K562 (cell line): ENCODE measurements at regions not wholly inside any gene's neighbourhood (a gene's known extent, or its start where the extent isn't known, plus 50 kb on each side); places are given as distances from the start of the nearest gene placed in this dataset.

Source experiments
- ARID2 ChIP-seq: fragments of 450-650 bp; IDR thresholded peaks from 2 replicates; pipeline ENCODE4 v1.6.1; 2017; ENCODE audit warnings: antibody characterized with exemption, mild to moderate bottlenecking
- ARID3A ChIP-seq: IDR thresholded peaks from 2 replicates; pipeline ENCODE4 v1.6.1; 2012; ENCODE audit warnings: low read depth, low read length, improper control_type of control experiment, borderline replicate concordance
- CBFB ChIP-seq: sonication (generic); formaldehyde crosslinking; IDR thresholded peaks from 2 replicates; pipeline ENCODE4 v1.4.0; 2020; ENCODE audit warnings: mild to moderate bottlenecking, missing genetic modification reagents
- DEAF1 ChIP-seq: fragments of 450-650 bp; formaldehyde crosslinking; IDR thresholded peaks from 2 replicates; pipeline ENCODE4 v1.4.0; 2020; ENCODE audit warnings: mild to moderate bottlenecking, moderate library complexity
- ETV6 ChIP-seq, 3 experiments: fragments of 150-350 bp in 1 of 3; sonication (generic) in 1 of 3; formaldehyde crosslinking in 1 of 3; IDR thresholded peaks; 2 replicates each; pipeline versions ENCODE4 v1.6.1 to v1.8.0; 2014 to 2022; ENCODE audit warnings: borderline replicate concordance in 2 of 3, low read depth in 2 of 3, antibody characterized with exemption in 1 of 3, low read length in 1 of 3, mild to moderate bottlenecking in 1 of 3, missing genetic modification reagents in 1 of 3
- FOSL1 ChIP-seq: fragments of 200-800 bp; sonication (Bioruptor generic); conservative IDR thresholded peaks from 2 replicates; pipeline ENCODE4 v1.6.1; 2016; ENCODE audit warnings: missing genetic modification characterization, missing compliant biosample characterization
- GABPA ChIP-seq: fragments of 200-800 bp; sonication (Bioruptor generic); conservative IDR thresholded peaks from 2 replicates; pipeline ENCODE4 v1.6.1; 2016; ENCODE audit warnings: low read depth, missing genetic modification characterization, missing compliant biosample characterization
- NFE2L1 ChIP-seq: fragments of 450-650 bp; IDR thresholded peaks from 2 replicates; pipeline ENCODE4 v1.6.1; 2016; ENCODE audit warnings: missing genetic modification characterization, low read depth, mild to moderate bottlenecking, missing compliant biosample characterization, moderate library complexity, borderline replicate concordance
- POLR2A ChIP-seq: fragments of 450-650 bp; conservative IDR thresholded peaks from 2 replicates; pipeline ENCODE4 v1.6.1; 2016
- POLR2AphosphoS5 ChIP-seq: IDR thresholded peaks from 2 replicates; pipeline ENCODE4 v1.6.1; 2011; ENCODE audit warnings: mild to moderate bottlenecking, low read depth, low read length, moderate library complexity; ENCODE audit not compliant: control insufficient read depth, insufficient read depth
- POLR2G ChIP-seq: fragments of 200-400 bp; formaldehyde crosslinking; IDR thresholded peaks from 2 replicates; pipeline ENCODE4 v1.6.1; 2017; ENCODE audit warnings: low read depth, mild to moderate bottlenecking, antibody characterized with exemption, low read length, moderate library complexity
- RAD21 ChIP-seq, 2 experiments: fragments of 250-450 bp in 1 of 2; fragments of 450-650 bp in 1 of 2; sonication (Bioruptor Pico) in 1 of 2; formaldehyde crosslinking in 1 of 2; IDR thresholded peaks in 1 of 2; conservative IDR thresholded peaks in 1 of 2; 2 replicates each; pipeline versions ENCODE4 v1.4.0 to v1.8.0; 2020 to 2022; ENCODE audit warnings: mild to moderate bottlenecking in 2 of 2, moderate library complexity in 1 of 2
- ZFX ChIP-seq: sonication (generic); formaldehyde crosslinking; IDR thresholded peaks from 2 replicates; pipeline ENCODE4 v1.8.0; 2022; ENCODE audit warnings: mild to moderate bottlenecking, missing genetic modification reagents, moderate library complexity
- ZNF699 ChIP-seq: fragments of 250-450 bp; sonication (Bioruptor Pico); IDR thresholded peaks from 2 replicates; pipeline ENCODE4 v1.8.0; 2021; ENCODE audit warnings: mild to moderate bottlenecking, moderate library complexity; ENCODE audit not compliant: insufficient replicate concordance

DNA sequence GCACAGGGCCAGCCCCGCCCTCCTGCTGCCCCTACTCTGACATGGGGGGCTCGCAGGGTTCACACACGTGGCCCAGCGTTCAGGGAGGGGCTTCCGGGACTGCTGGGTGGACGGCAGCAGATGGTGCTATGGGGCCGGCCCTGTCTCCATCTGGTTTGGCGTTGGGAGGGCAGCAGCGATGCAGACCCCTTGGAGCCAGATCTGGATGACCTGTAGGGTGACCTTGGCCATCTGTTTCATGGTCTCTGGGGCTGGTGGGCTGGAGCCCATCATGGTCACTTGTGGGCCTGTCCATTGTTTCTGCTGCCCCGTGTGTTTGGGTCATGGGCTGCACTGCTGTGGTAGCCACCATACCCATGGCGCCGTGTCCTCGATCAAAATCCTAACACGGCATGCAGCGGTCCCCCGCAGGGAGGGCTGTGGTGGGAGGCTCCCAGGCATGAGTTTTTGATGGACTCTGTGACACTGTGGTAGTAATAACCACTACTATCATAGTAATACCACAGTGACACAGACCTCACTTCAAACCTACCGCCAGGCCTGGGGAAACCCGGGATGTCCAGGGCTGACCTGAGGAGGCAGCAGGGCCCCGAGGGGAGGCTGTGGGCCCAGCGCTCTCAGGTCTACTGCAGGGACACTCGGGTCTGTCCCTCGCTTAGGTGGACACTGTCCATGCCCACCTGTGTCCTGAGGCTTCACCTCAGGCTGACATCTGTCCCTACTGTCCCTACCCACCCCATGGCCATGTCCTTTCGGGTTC is 359.4 kb downstream of the TMEM121 start:
- TF ChIP-seq DEAF1 (CRISPR knock-in tag) (no peak), RAD21 (CRISPR knock-in tag; conservative IDR thresholded peaks at IDR 0.05 in 1 of 2, IDR thresholded peaks at IDR 0.05 in 1 of 2) (no peak), POLR2AphosphoS5 (no peak), FOSL1 (tag) (no peak), ARID2 (no peak), ZFX (CRISPR knock-in tag) (no peak), POLR2G (no peak), GABPA (tag) (no peak), ARID3A (no peak), CBFB (CRISPR knock-in tag) (no peak), ZNF699 (CRISPR knock-in tag) (no peak), POLR2A (no peak), ETV6 (IDR thresholded peaks at IDR 0.05; ENCODE audit: borderline replicate concordance in 1 of 2, low read depth in 2 of 2, low read length in 1 of 2) (no peak), ETV6 (CRISPR knock-in tag; IDR thresholded peaks at IDR 0.05; ENCODE audit: borderline replicate concordance) (no peak), NFE2L1 (tag) (no peak)
